ENCODE measurements at regions not wholly inside any gene's neighbourhood (a gene's known extent, or its start where the extent isn't known, plus 50 kb on each side); places are given as distances from the start of the nearest gene placed in this dataset.

DNA sequence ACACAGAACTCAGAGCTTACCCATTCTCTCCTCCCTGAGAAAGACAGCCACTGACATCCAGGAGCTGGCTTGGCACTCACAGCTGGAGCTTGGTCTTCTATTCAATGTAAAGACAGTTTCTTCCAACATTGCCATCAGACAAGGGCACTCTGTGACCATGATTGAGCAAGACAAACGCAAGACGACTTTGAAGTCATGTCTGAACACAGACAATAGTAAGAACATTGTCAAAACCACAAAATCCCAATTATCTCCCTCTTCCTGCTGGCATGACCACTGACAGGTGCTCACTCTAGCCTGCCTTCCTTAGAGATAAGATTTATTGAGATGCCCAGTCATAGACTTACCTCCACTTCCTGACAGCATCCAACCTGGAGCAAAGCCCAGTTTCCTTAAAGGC is 328.0 kb downstream of the MSX2 start:
- no peaks in the 10 kb centered on the region; the same call in 1 of the 2 replicates for H3K27me3 Mint-ChIP-seq (ENCODE audit: low read depth)
- POLR2A ChIA-PET, result no interaction called here
- no peak for ATAC-seq
- DNase-seq (ENCODE audit: low spot score), result no peak
- no peak overlapping the region for H3K4me3 Mint-ChIP-seq
- H3K9me3 Mint-ChIP-seq, result no peaks in the 10 kb centered on the region; the same call in 1 of the 2 replicates
- no peaks in the 10 kb centered on the region for H3K4me1 Mint-ChIP-seq
- H3K27ac Mint-ChIP-seq, result no peak overlapping the region
- CTCF ChIA-PET, result no interaction called here
- TF ChIP-seq RELA (CRISPR knock-in tag; IDR thresholded peaks at IDR 0.05; ENCODE audit: borderline replicate concordance) (no peak), ZNF423 (CRISPR knock-in tag; IDR thresholded peaks at IDR 0.05) (no peak), SMAD4 (CRISPR knock-in tag; IDR thresholded peaks at IDR 0.05) (no peak), ZNF138 (CRISPR knock-in tag; conservative IDR thresholded peaks at IDR 0.05) (no peak), TEAD1 (CRISPR knock-in tag; IDR thresholded peaks at IDR 0.05) (no peak), NFYB (CRISPR knock-in tag; conservative IDR thresholded peaks at IDR 0.05; ENCODE audit: low read depth) (no peak), SMAD3 (CRISPR knock-in tag; IDR thresholded peaks at IDR 0.05; ENCODE audit: borderline replicate concordance) (no peak), OVOL2 (CRISPR knock-in tag; IDR thresholded peaks at IDR 0.05; ENCODE audit: borderline replicate concordance) (no peak), IRF2 (CRISPR knock-in tag; IDR thresholded peaks at IDR 0.05; ENCODE audit: borderline replicate concordance, low read depth) (no peak)
- TF ChIP-seq, protein P1, sequence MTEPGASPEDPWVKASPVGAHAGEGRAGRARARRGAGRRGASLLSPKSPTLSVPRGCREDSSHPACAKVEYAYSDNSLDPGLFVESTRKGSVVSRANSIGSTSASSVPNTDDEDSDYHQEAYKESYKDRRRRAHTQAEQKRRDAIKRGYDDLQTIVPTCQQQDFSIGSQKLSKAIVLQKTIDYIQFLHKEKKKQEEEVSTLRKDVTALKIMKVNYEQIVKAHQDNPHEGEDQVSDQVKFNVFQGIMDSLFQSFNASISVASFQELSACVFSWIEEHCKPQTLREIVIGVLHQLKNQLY (CRISPR knock-in tag; IDR thresholded peaks at IDR 0.05), result no peak
- TF ChIP-seq, protein P2, sequence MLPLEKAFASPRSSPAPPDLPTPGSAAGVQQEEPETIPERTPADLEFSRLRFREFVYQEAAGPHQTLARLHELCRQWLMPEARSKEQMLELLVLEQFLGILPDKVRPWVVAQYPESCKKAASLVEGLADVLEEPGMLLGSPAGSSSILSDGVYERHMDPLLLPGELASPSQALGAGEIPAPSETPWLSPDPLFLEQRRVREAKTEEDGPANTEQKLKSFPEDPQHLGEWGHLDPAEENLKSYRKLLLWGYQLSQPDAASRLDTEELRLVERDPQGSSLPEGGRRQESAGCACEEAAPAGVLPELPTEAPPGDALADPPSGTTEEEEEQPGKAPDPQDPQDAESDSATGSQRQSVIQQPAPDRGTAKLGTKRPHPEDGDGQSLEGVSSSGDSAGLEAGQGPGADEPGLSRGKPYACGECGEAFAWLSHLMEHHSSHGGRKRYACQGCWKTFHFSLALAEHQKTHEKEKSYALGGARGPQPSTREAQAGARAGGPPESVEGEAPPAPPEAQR (CRISPR knock-in tag; IDR thresholded peaks at IDR 0.05), result no peak
- H3K36me3 Mint-ChIP-seq, result no peaks in the 10 kb centered on the region

DNA sequence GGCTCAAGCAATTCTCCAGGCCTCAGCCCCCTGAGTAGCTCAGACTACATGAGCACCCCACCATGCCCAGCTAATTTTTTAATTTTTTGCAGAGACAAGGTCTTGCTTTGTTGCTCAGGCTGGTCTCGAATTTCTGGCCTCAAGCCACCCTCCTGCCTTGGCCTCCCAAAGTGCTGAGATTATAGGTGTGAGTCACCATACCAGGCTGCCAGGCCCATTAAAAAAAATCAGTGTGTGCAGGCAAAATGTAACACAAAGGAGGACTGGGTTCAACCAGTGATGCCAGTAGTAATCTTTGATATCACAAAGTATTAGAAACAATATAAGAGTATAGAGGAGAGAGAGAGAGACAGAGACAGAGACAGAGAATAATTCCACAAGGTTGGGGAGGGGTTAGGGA is 322.7 kb downstream of the MSX2 start:
- peaks cover 2% of the 10 kb centered on the region; the same call in 1 of the 2 replicates for H3K9me3 Mint-ChIP-seq
- no peak overlapping the region for H3K4me3 Mint-ChIP-seq
- no peak overlapping the region for H3K27ac Mint-ChIP-seq
- H3K36me3 Mint-ChIP-seq, result no peaks in the 10 kb centered on the region
- no peaks in the 10 kb centered on the region for H3K4me1 Mint-ChIP-seq
- ChIA-PET CTCF (no interaction called here), POLR2A (no interaction called here)
- H3K27me3 Mint-ChIP-seq (ENCODE audit: low read depth), result no peaks in the 10 kb centered on the region; the same call in 1 of the 2 replicates
- ATAC-seq (no peak), DNase-seq (ENCODE audit: low spot score) (no peak)
- TF ChIP-seq ZNF671 (CRISPR knock-in tag; IDR thresholded peaks at IDR 0.05) (no peak), ZNF263 (CRISPR knock-in tag; IDR thresholded peaks at IDR 0.05; ENCODE audit: low read depth) (no peak)

DNA sequence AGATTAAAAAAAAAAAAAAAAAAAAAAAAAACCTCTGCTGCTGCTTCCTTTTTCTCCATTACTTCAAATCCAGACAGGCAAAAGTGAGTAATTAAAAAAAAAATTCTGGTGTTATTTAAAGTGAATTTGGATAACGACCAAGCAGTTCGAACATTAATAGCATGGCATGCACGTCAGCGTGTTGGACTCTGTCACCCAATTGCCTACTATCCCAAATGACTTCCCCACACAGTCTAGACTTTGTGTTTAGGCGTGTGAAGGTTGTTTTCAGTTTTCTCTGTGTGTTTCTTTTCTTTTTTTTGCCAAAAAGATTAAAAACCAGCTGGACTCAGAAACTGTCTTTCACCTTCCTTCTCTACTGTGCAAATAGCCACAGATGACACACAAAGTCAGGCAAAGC is 321.4 kb downstream of the MSX2 start:
- H3K9me3 Mint-ChIP-seq, result peaks cover 6% of the 10 kb centered on the region; the same call in 1 of the 2 replicates
- DNase-seq (ENCODE audit: low spot score) (no peak), ATAC-seq (no peak)
- no peaks in the 10 kb centered on the region for H3K4me1 Mint-ChIP-seq
- H3K4me3 Mint-ChIP-seq, result no peak overlapping the region
- CTCF ChIA-PET, result no interaction called here
- no peaks in the 10 kb centered on the region; the same call in 1 of the 2 replicates for H3K27me3 Mint-ChIP-seq (ENCODE audit: low read depth)
- POLR2A ChIA-PET, result no interaction called here
- H3K27ac Mint-ChIP-seq, result no peak overlapping the region
- H3K36me3 Mint-ChIP-seq, result no peaks in the 10 kb centered on the region
- TF ChIP-seq NR3C1 (CRISPR knock-in tag; conservative IDR thresholded peaks at IDR 0.05; ENCODE audit: low read depth) (no peak), ZNF317 (CRISPR knock-in tag; IDR thresholded peaks at IDR 0.05; ENCODE audit: borderline replicate concordance, low read depth) (no peak), USF2 (CRISPR knock-in tag; IDR thresholded peaks at IDR 0.05) (no peak), TEAD4 (CRISPR knock-in tag; IDR thresholded peaks at IDR 0.05) (no peak), CTCF (IDR thresholded peaks at IDR 0.05) (no peak), ZNF416 (CRISPR knock-in tag; IDR thresholded peaks at IDR 0.05) (no peak), FOXJ3 (CRISPR knock-in tag; IDR thresholded peaks at IDR 0.05; ENCODE audit: borderline replicate concordance) (no peak), MYBL2 (CRISPR knock-in tag; IDR thresholded peaks at IDR 0.05) (no peak), ZNF671 (CRISPR knock-in tag; IDR thresholded peaks at IDR 0.05) (no peak), ETV6 (CRISPR knock-in tag; IDR thresholded peaks at IDR 0.05) (no peak), SOX15 (CRISPR knock-in tag; IDR thresholded peaks at IDR 0.05) (no peak), ZBTB21 (CRISPR knock-in tag; IDR thresholded peaks at IDR 0.05; ENCODE audit: borderline replicate concordance) (no peak), OVOL2 (CRISPR knock-in tag; IDR thresholded peaks at IDR 0.05; ENCODE audit: borderline replicate concordance) (no peak)
- TF ChIP-seq, protein P3, sequence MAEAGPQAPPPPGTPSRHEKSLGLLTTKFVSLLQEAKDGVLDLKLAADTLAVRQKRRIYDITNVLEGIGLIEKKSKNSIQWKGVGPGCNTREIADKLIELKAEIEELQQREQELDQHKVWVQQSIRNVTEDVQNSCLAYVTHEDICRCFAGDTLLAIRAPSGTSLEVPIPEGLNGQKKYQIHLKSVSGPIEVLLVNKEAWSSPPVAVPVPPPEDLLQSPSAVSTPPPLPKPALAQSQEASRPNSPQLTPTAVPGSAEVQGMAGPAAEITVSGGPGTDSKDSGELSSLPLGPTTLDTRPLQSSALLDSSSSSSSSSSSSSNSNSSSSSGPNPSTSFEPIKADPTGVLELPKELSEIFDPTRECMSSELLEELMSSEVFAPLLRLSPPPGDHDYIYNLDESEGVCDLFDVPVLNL (CRISPR knock-in tag; IDR thresholded peaks at IDR 0.05; ENCODE audit: borderline replicate concordance, low read depth), result no peak
- TF ChIP-seq, protein P4, sequence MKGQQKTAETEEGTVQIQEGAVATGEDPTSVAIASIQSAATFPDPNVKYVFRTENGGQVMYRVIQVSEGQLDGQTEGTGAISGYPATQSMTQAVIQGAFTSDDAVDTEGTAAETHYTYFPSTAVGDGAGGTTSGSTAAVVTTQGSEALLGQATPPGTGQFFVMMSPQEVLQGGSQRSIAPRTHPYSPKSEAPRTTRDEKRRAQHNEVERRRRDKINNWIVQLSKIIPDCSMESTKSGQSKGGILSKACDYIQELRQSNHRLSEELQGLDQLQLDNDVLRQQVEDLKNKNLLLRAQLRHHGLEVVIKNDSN (CRISPR knock-in tag; IDR thresholded peaks at IDR 0.05), result no peak
- TF ChIP-seq, protein P5, sequence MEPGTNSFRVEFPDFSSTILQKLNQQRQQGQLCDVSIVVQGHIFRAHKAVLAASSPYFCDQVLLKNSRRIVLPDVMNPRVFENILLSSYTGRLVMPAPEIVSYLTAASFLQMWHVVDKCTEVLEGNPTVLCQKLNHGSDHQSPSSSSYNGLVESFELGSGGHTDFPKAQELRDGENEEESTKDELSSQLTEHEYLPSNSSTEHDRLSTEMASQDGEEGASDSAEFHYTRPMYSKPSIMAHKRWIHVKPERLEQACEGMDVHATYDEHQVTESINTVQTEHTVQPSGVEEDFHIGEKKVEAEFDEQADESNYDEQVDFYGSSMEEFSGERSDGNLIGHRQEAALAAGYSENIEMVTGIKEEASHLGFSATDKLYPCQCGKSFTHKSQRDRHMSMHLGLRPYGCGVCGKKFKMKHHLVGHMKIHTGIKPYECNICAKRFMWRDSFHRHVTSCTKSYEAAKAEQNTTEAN (CRISPR knock-in tag; IDR thresholded peaks at IDR 0.05), result no peak

Data from WTC11 (cell line).